RPMI8226 (cell line): ENCODE measurements at regions not wholly inside any gene's neighbourhood (a gene's known extent, or its start where the extent isn't known, plus 50 kb on each side); places are given as distances from the start of the nearest gene placed in this dataset.
A peak's percentile ranks its signal among the peaks of the same experiment; 100 is the strongest.

Source experiments
- DNase-seq: peaks from one replicate; pipeline ENCODE4 v3.0.0-alpha.2; 2015

- DNase-seq: no peak
Observed at GRCh38 chr7:38002689-38003088, 82.2 kb downstream of the EPDR1 start.

- DNase-seq: no peak
Observed at GRCh38 chr7:38006559-38006958, 86.1 kb downstream of the EPDR1 start.

- DNase-seq: no peak
Observed at GRCh38 chr7:38007096-38007495, 86.7 kb downstream of the EPDR1 start.

GRCh38 chr7:38013246-38013645, 92.8 kb downstream of the EPDR1 start:
- no peak for DNase-seq

- no peak for DNase-seq
Observed at GRCh38 chr7:38016567-38016966, 96.1 kb downstream of the EPDR1 start.

- DNase-seq: no peak
Observed at GRCh38 chr7:38017320-38017719, 96.9 kb downstream of the EPDR1 start.

GRCh38 chr7:38020121-38020785, 99.8 kb downstream of the EPDR1 start:
- DNase-seq: no peak

GRCh38 chr7:38021892-38022291, 101.5 kb downstream of the EPDR1 start:
- no peak for DNase-seq

GRCh38 chr7:38025815-38026214, 105.4 kb downstream of the EPDR1 start:
- DNase-seq: no peak

GRCh38 chr7:38027884-38028455, 107.5 kb downstream of the EPDR1 start:
- DNase-seq: no peak

GRCh38 chr7:38034062-38034908, 113.8 kb downstream of the EPDR1 start:
- DNase-seq: no peak

GRCh38 chr7:38040831-38041230, 120.4 kb downstream of the EPDR1 start:
- DNase-seq: peak; percentile 66

- no peak for DNase-seq
Observed at GRCh38 chr7:38049679-38050078, 128.4 kb upstream of the STARD3NL start.

GRCh38 chr7:38051311-38051710, 126.7 kb upstream of the STARD3NL start:
- DNase-seq: no peak

- DNase-seq: no peak
Observed at GRCh38 chr7:38051786-38052185, 126.3 kb upstream of the STARD3NL start.

- no peak for DNase-seq
Observed at GRCh38 chr7:38052786-38053185, 125.3 kb upstream of the STARD3NL start.

- DNase-seq: no peak
Observed at GRCh38 chr7:38054199-38054598, 123.8 kb upstream of the STARD3NL start.

- no peak for DNase-seq
Observed at GRCh38 chr7:38057829-38058228, 120.2 kb upstream of the STARD3NL start.

- no peak for DNase-seq
Observed at GRCh38 chr7:38060116-38060515, 117.9 kb upstream of the STARD3NL start.

- no peak for DNase-seq
Observed at GRCh38 chr7:38060637-38061036, 117.4 kb upstream of the STARD3NL start.

GRCh38 chr7:38066391-38066790, 111.7 kb upstream of the STARD3NL start:
- no peak for DNase-seq

- no peak for DNase-seq
Observed at GRCh38 chr7:38068461-38068860, 109.6 kb upstream of the STARD3NL start.

- no peak for DNase-seq
Observed at GRCh38 chr7:38069052-38069451, 109.0 kb upstream of the STARD3NL start.

- peak; percentile 4 for DNase-seq
Observed at GRCh38 chr7:38070718-38071117, 107.3 kb upstream of the STARD3NL start.
